ENCODE measurements at regions not wholly inside any gene's neighbourhood (a gene's known extent, or its start where the extent isn't known, plus 50 kb on each side); places are given as distances from the start of the nearest gene placed in this dataset.

DNA sequence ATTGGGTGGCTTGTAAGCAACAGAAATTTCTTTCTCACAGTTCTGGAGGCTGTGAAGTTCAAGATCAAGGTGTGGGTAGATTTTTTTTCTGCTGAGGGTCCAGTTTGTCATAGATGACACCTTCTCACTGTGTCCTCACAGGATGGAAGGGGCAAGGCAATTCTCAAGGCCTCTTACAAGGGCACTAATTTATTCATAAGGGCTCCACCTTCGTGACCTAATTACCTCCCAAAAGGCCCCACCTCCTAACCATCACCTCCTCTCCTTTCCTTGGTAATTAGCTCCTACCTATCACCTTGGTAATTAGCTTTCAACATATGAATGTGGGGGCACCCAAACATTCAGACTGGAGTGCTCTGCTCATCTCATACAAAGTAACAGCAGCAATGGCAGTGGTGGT is 92.3 kb upstream of the CD44 start:
- no peak for ATAC-seq

DNA sequence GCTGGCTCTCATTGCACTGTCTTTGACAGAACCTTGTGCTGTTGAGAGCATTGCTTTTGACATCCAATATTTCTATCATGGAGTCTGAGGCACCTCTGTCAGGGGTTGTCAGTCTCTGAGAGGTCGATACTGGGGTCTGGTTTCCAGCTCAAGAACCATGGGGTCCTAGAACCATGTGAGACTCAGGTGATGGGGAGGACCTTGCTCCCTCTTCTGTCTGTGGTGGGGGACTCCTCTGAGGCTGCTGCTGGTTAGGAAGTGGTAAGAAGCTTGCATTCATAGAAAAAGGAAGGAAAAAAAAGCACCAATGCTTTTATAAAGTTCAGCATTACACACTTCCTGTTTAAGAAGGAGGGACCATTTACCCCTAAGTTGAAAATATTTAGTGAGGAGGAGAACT is 91.8 kb upstream of the CD44 start:
- WGBS (ENCODE audit: insufficient coverage, low coverage, missing lambda C conversion rate): 10% methylated on average over 1 of the region's 1 CpG
- Histone ChIP-seq H3K27ac (ENCODE audit: extremely low read depth, low read depth, low read length) (no peak overlapping the region), H3K27me3 (ENCODE audit: control insufficient read depth in 2 of 2, insufficient read depth in 2 of 2, low read length in 2 of 2) (no peaks in the 10 kb centered on the region), H3K9ac (ENCODE audit: insufficient read depth in 1 of 2, low read depth in 2 of 2, low read length in 2 of 2) (no peak overlapping the region), H2AFZ (ENCODE audit: low read depth, low read length) (no peak overlapping the region), H3K4me3 (no peak overlapping the region), H3K4me2 (ENCODE audit: insufficient read depth, low read length) (no peak overlapping the region), H3K9me1 (ENCODE audit: control insufficient read depth, insufficient read depth, low read length) (no peaks in the 10 kb centered on the region), H3K9me3 (replicated peaks; ENCODE audit: control insufficient read depth, insufficient read depth, low read depth, low read length) (no peaks in the 10 kb centered on the region), H3K4me1 (replicated peaks in 1 of 2; ENCODE audit: control insufficient read depth in 2 of 2, insufficient read depth in 2 of 2, low read length in 2 of 2) (no peaks in the 10 kb centered on the region; a peak in 2 of 5 replicates), H4K20me1 (replicated peaks; ENCODE audit: control insufficient read depth, insufficient read depth, low read length) (no peaks in the 10 kb centered on the region), H3K79me2 (ENCODE audit: control insufficient read depth, insufficient read depth, low read length) (no peaks in the 10 kb centered on the region), H3K36me3 (ENCODE audit: control insufficient read depth, insufficient read depth, low read length) (no peaks in the 10 kb centered on the region)
- ATAC-seq (no peak), DNase-seq (ENCODE audit: extremely low read depth in 1 of 4, low spot score in 3 of 4) (no peak), FAIRE-seq (no peak)
- ChIA-PET POLR2A (interaction anchor here (0.6 to 0.8 kb wide), 2 partner anchors 18 to 896 kb away, joined by 3 read pairs; no protein-coding TSS in a partner anchor), CTCF (ENCODE audit: low intra/inter-chr PET ratio) (no interaction called here)
- intact Hi-C loops (cut with micrococcal nuclease) (no loop called here), in situ Hi-C loops (cut with MboI) (no loop called here)
- no TSS peak for BruUV-seq (replicated peaks)
- TF ChIP-seq, protein P1, sequence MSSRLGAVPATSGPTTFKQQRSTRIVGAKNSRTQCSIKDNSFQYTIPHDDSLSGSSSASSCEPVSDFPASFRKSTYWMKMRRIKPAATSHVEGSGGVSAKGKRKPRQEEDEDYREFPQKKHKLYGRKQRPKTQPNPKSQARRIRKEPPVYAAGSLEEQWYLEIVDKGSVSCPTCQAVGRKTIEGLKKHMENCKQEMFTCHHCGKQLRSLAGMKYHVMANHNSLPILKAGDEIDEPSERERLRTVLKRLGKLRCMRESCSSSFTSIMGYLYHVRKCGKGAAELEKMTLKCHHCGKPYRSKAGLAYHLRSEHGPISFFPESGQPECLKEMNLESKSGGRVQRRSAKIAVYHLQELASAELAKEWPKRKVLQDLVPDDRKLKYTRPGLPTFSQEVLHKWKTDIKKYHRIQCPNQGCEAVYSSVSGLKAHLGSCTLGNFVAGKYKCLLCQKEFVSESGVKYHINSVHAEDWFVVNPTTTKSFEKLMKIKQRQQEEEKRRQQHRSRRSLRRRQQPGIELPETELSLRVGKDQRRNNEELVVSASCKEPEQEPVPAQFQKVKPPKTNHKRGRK (tag; IDR thresholded peaks at IDR 0.05): no peak

More for the DNA sequence above, 92.3 kb upstream of the CD44 start:
- Histone ChIP-seq H3K9me1 (ENCODE audit: control insufficient read depth, insufficient read depth, low read length) (no peaks in the 10 kb centered on the region), H3K4me3 (no peak overlapping the region), H3K4me2 (ENCODE audit: insufficient read depth, low read length) (no peak overlapping the region), H3K36me3 (ENCODE audit: control insufficient read depth, insufficient read depth, low read length) (no peaks in the 10 kb centered on the region), H3K79me2 (ENCODE audit: control insufficient read depth, insufficient read depth, low read length) (no peaks in the 10 kb centered on the region), H3K27ac (ENCODE audit: extremely low read depth, low read depth, low read length) (no peak overlapping the region), H4K20me1 (replicated peaks; ENCODE audit: control insufficient read depth, insufficient read depth, low read length) (no peaks in the 10 kb centered on the region), H3K27me3 (ENCODE audit: control insufficient read depth in 2 of 2, insufficient read depth in 2 of 2, low read length in 2 of 2) (no peaks in the 10 kb centered on the region), H3K9me3 (replicated peaks; ENCODE audit: control insufficient read depth, insufficient read depth, low read depth, low read length) (no peaks in the 10 kb centered on the region), H2AFZ (ENCODE audit: low read depth, low read length) (no peak overlapping the region), H3K9ac (ENCODE audit: insufficient read depth in 1 of 2, low read depth in 2 of 2, low read length in 2 of 2) (no peak overlapping the region), H3K4me1 (replicated peaks in 1 of 2; ENCODE audit: control insufficient read depth in 2 of 2, insufficient read depth in 2 of 2, low read length in 2 of 2) (no peaks in the 10 kb centered on the region; a peak in 2 of 5 replicates)
- ChIA-PET POLR2A (no interaction called here), CTCF (ENCODE audit: low intra/inter-chr PET ratio) (no interaction called here)
- FAIRE-seq (no peak), DNase-seq (ENCODE audit: extremely low read depth in 1 of 4, low spot score in 3 of 4) (no peak)
- 22% methylated on average over 1 of the region's 1 CpG for WGBS (ENCODE audit: insufficient coverage, low coverage, missing lambda C conversion rate)
- no peak for TF ChIP-seq ZNF668 (CRISPR knock-in tag; IDR thresholded peaks at IDR 0.05)
- in situ Hi-C loops (cut with MboI) (no loop called here), intact Hi-C loops (cut with micrococcal nuclease) (no loop called here)
- BruUV-seq (replicated peaks): no TSS peak
